ENCODE measurements at regions not wholly inside any gene's neighbourhood (a gene's known extent, or its start where the extent isn't known, plus 50 kb on each side); places are given as distances from the start of the nearest gene placed in this dataset.
A peak's percentile ranks its signal among the peaks of the same experiment; 100 is the strongest.

DNA sequence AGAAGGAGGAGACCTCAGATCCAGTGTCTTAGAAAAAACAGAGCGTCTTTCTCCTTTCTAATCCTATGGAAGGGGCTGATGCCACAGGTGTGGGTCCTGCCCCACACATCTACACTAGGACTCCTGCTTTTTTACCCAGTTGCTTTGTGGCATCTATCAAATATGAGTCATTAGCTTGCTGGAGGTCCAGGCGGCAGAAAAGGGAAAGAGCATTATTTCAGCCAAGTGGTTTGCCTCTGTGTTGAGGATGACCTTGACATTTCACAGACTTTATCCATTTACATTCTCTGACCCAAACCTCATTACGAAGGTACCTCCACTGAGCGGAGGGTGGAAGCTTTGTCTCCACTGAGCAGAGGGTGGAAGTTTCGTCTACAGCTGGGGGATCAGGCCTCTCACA lies 308.4 kb upstream of the KLF6 start:
- CTCF ChIA-PET: no interaction called here
- no peaks in the 10 kb centered on the region for H3K4me1 Mint-ChIP-seq (ENCODE audit: low read depth)
- DNase-seq: no peak
- intact Hi-C loops (cut with micrococcal nuclease): no loop called here
- H3K27me3 Mint-ChIP-seq (ENCODE audit: low read depth): no peaks in the 10 kb centered on the region
- H3K4me3 Mint-ChIP-seq: no peak overlapping the region
- no peaks in the 10 kb centered on the region for H3K36me3 Mint-ChIP-seq (ENCODE audit: low read depth)
- H3K9me3 Mint-ChIP-seq: no peaks in the 10 kb centered on the region
- no peak overlapping the region for H3K27ac Mint-ChIP-seq

DNA sequence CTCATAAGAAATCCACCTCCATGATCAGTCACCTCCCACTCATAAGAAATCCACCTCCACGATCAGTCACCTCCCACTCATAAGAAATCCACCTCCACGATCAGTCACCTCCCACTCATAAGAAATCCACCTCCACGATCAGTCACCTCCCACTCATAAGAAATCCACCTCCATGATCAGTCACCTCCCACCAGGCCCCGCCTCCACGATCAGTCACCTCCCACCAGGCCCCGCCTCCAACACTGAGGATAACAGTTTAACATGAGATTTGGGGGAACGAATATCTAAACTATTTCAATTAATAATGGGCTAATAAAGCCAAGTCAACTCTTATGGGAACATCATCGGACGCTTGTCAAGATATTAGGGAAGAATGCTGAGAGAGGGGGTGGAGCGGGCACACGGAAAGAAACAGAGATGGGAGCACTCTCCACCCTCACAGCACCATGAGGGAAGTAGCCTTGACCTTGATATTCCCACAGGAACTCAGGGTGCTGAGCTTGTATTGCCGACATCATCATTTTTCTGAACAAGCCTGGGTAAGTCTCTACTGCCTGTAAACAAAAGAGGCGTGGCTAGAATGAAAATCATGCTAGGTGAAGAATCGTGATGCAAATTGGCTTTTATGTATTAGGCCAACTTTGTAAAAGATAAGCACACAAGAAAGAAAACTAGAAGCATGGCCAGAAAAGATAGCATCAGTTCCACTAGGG lies 303.5 kb upstream of the KLF6 start:
- CTCF ChIA-PET: no interaction called here
- DNase-seq: no peak
- Mint-ChIP-seq H3K27me3 (ENCODE audit: low read depth) (no peaks in the 10 kb centered on the region), H3K4me3 (no peak overlapping the region), H3K36me3 (ENCODE audit: low read depth) (no peaks in the 10 kb centered on the region), H3K4me1 (ENCODE audit: low read depth) (no peaks in the 10 kb centered on the region), H3K27ac (no peak overlapping the region), H3K9me3 (peaks cover 2% of the 10 kb centered on the region)
- intact Hi-C loops (cut with micrococcal nuclease): no loop called here

DNA sequence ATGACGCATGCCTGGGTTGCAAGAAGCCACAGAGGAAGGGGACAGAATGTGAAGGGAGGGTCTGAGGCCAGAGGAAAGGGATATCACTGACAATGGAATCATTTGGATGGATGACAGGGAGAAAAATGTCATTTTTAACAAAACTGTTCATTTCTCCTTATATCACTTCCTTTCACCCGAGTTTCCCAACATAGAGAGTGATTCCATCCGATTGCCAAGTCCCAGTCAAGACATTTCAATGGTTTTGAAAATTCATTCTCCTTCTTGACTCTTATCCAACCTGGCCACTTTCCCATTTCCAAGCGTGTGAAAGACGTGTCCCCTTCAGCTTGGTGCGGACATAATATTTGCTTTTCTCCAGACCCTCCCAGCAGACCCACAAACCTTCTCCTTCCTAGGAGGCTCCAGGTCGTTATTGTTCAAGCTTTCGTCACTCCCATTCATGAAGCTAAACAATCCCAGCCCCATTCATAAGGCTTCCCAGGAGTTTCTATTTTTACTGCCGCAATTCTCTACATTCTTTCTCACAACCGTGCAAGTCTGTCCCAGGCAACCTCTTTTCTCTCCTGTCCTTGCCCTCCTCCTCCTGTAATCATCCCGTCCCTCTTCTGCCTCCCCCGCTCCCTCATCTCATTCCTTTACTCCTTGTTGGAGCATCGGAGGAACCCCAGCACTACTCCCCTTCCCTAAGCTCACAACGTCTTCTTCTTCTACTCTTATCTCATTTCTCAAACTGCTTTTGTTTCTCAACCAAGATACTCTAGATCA lies 301.3 kb upstream of the KLF6 start:
- Mint-ChIP-seq H3K36me3 (ENCODE audit: low read depth) (no peaks in the 10 kb centered on the region), H3K27ac (no peak overlapping the region), H3K4me3 (no peak overlapping the region), H3K4me1 (ENCODE audit: low read depth) (no peaks in the 10 kb centered on the region), H3K9me3 (peaks cover 2% of the 10 kb centered on the region), H3K27me3 (ENCODE audit: low read depth) (no peaks in the 10 kb centered on the region)
- no peak for DNase-seq
- CTCF ChIA-PET: no interaction called here
- intact Hi-C loops (cut with micrococcal nuclease): no loop called here

DNA sequence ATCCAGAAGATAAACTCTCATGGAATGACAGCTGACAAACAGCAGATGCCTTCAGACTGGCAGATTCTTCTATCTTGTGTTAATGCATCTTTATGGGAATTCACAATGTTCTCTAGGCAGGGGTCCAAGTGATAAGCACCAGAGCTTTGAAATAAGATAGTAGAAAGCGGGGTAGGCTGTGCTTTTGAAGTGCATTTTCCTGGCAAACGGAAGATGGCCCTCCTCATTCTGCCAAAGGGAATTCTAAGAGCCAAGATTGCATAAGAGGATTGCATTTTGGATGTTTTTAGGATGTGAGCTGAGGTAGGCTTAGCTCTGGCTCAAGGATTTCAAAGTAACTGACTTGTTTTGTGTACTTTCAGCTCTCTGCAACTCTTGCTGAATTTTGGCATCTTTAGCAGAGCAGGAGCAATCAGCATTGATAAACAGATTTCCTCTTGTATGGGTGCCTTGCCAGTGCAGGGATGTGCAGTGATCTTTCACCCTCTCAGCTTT lies 298.5 kb upstream of the KLF6 start:
- CTCF ChIA-PET: interaction anchor here (0.6 kb wide), 1 partner anchor 167 kb away, joined by 3 read pairs; no protein-coding TSS in a partner anchor
- H3K27me3 Mint-ChIP-seq (ENCODE audit: low read depth): no peaks in the 10 kb centered on the region
- no peak overlapping the region for H3K27ac Mint-ChIP-seq
- H3K9me3 Mint-ChIP-seq: peaks cover 2% of the 10 kb centered on the region
- no peaks in the 10 kb centered on the region for H3K36me3 Mint-ChIP-seq (ENCODE audit: low read depth)
- no peak for DNase-seq
- intact Hi-C loops (cut with micrococcal nuclease): no loop called here
- no peak overlapping the region for H3K4me3 Mint-ChIP-seq
- peaks cover 17% of the 10 kb centered on the region for H3K4me1 Mint-ChIP-seq (ENCODE audit: low read depth)

DNA sequence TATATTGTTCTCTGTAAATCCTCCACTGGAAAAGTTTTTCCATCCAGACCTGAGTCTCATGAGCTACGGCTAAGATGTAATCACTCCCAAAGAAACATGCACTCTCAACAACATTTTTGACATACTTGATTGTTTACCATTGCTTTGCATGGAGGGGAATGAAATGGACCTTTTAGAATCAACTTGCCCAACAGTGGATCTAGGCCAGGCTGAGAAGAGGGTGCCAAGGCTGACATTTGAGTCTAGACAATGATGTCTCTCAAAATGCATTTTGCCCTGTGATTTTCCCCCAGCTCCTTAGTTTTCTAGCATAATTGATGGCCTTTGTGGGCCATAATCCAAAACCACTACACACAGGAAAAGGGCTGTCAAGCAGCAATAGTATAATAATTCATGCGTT lies 297.9 kb upstream of the KLF6 start:
- Mint-ChIP-seq H3K9me3 (peaks cover under 1% of the 10 kb centered on the region), H3K36me3 (ENCODE audit: low read depth) (no peaks in the 10 kb centered on the region), H3K4me1 (ENCODE audit: low read depth) (peaks cover 17% of the 10 kb centered on the region), H3K27ac (no peak overlapping the region), H3K4me3 (no peak overlapping the region), H3K27me3 (ENCODE audit: low read depth) (no peaks in the 10 kb centered on the region)
- no peak for DNase-seq
- intact Hi-C loops (cut with micrococcal nuclease): no loop called here
- CTCF ChIA-PET: interaction anchor here (0.5 kb wide), 1 partner anchor 37 kb away, joined by 4 read pairs; no protein-coding TSS in a partner anchor

DNA sequence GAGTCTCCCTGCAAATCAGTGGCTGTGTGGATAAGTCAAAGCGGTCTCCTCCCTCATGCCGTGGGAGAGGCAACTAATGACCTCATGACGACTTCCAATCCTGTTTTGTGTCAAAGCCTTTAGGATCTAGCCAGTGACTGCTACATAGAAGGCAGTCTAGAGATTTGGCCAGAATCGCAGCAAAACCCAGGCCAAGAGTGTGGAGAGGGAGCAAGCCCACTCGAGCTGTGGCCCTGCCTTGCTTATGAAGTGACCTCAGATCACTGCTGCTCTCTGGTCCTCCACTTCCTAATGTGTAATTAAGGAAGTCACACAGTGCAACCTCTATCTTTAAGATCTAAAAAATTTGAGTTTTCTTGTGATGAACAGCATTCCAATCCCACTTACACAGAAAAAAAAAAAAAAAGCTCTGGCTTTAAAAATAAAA lies 296.7 kb upstream of the KLF6 start:
- intact Hi-C loops (cut with micrococcal nuclease): no loop called here
- DNase-seq: no peak
- no peaks in the 10 kb centered on the region for H3K9me3 Mint-ChIP-seq
- no peaks in the 10 kb centered on the region for H3K27me3 Mint-ChIP-seq (ENCODE audit: low read depth)
- CTCF ChIA-PET: interaction anchor here (0.8 kb wide), 1 partner anchor 557 kb away, joined by 7 read pairs; no protein-coding TSS in a partner anchor
- H3K4me1 Mint-ChIP-seq (ENCODE audit: low read depth): peaks cover 19% of the 10 kb centered on the region
- H3K27ac Mint-ChIP-seq: no peak overlapping the region
- H3K36me3 Mint-ChIP-seq (ENCODE audit: low read depth): no peaks in the 10 kb centered on the region
- no peak overlapping the region for H3K4me3 Mint-ChIP-seq

DNA sequence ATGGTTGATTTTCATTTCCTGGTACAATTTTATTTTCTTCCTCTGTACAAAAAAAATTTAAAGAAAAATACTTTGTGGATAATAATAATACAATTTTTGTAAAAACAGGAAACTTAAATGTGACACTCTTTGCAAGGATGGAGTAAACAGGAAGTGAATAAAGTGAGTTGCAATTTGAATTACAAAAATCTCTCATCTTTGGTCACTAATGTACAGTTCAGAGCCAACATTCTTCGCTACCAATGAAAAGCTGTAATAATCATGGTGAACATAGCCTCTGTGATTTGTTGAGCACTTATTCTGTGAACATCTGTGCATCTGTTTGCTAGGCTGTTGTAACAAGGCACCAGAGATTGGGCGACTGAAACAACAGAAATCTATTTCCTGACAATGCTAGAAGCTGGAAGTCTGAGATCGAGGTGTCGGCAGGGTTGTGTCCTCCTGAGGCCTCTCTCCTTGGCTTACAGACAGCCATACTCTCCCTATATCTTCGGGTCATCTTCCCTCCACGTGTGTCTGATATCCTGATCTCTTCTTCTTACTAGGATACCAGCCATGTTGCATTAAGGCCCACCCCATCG lies 295.3 kb upstream of the KLF6 start:
- Mint-ChIP-seq H3K4me1 (ENCODE audit: low read depth) (peaks cover 24% of the 10 kb centered on the region), H3K27me3 (ENCODE audit: low read depth) (no peaks in the 10 kb centered on the region), H3K27ac (no peak overlapping the region), H3K9me3 (no peaks in the 10 kb centered on the region), H3K4me3 (no peak overlapping the region), H3K36me3 (ENCODE audit: low read depth) (no peaks in the 10 kb centered on the region)
- intact Hi-C loops (cut with micrococcal nuclease): no loop called here
- no peak for DNase-seq
- CTCF ChIA-PET: no interaction called here

DNA sequence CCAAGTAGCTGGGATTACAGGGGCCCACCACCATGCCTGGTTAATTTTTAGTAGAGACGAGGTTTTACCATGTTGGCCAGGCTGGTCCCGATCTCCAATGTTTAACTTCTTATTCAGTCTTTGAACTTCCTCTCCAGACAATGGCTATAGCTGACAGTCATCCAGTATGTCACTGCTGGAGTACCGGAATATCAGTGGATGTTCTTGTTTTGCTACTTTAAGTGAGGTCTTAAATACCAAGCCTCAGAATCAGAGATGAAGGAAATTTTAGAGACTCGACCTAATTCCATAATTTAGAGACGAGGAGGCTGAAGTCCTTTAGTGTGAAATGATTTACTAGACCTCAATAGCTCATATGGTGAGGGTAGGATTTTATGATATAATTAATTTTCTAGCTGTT lies 294.8 kb upstream of the KLF6 start:
- Mint-ChIP-seq H3K4me1 (ENCODE audit: low read depth) (peaks cover 29% of the 10 kb centered on the region), H3K4me3 (no peak overlapping the region)

DNA sequence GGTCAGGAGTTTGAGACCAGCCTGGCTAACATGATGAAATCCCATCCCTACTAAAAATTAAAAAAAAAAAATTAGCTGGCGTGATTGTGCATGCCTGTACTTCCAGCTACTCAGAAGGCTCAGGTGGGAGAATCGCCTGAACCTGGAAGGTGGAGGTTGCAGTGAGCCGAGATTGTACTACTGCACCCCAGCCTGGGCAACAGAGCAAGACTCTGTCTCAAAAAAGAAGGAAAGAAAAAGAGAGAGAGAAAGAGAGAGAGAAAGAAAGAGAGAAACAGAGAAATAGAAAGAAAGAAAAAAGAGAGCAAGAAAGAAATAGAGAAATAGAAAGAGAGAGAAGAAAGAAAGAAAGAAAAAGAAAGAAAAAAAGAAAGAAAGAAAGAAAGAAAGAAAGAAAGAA lies 292.8 kb upstream of the KLF6 start:
- Mint-ChIP-seq H3K27me3 (ENCODE audit: low read depth) (peaks cover under 1% of the 10 kb centered on the region), H3K36me3 (ENCODE audit: low read depth) (no peaks in the 10 kb centered on the region), H3K4me1 (ENCODE audit: low read depth) (peaks cover 35% of the 10 kb centered on the region), H3K4me3 (no peak overlapping the region), H3K27ac (peak overlapping the region; percentile 19), H3K9me3 (no peaks in the 10 kb centered on the region)
- DNase-seq: no peak
- CTCF ChIA-PET: no interaction called here
- intact Hi-C loops (cut with micrococcal nuclease): no loop called here

More for the DNA sequence above, 294.8 kb upstream of the KLF6 start:
- CTCF ChIA-PET: no interaction called here
- Mint-ChIP-seq H3K27ac (no peak overlapping the region), H3K9me3 (no peaks in the 10 kb centered on the region), H3K36me3 (ENCODE audit: low read depth) (no peaks in the 10 kb centered on the region), H3K27me3 (ENCODE audit: low read depth) (no peaks in the 10 kb centered on the region)
- intact Hi-C loops (cut with micrococcal nuclease): no loop called here
- DNase-seq: no peak

DNA sequence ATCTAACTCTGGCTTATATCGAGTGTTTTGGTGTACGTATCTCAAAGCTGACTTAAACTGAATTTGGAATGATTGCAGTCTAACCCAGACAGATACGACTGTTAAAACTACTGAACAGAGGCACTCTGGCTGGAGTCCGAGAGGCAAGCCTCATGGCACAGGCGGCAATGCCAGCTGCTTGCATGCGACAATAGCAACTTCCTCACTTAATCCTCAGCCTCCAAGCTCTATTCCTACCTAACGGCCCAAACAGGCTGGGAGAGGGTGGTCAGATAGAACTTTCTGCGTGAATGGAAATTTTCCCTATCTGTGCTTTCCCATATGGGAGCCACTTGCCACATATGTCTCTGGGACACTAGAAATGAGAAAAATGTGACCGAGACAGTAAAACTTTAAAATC lies 292.0 kb upstream of the KLF6 start:
- no peak overlapping the region for H3K27ac Mint-ChIP-seq
- CTCF ChIA-PET: no interaction called here

DNA sequence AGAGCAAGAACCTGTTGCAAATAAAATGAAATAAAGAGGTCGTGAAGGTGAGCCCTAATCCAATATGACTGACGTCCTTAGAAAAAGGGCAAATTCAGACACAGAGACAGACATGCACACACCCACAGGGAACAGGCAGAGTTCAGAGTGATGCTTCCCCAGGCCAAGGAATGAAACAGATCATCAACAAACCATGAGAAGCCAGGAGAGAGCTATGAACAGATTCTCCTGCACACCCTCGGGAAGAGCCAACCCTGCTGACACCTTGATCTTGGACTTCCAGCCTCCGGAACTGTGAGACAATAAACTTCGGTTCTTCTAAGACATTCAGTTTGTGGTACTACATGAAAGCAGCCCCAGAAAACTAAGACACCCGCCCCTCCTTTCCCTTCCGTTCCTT lies 290.4 kb upstream of the KLF6 start:
- H3K27ac Mint-ChIP-seq: no peak overlapping the region
- DNase-seq: no peak
- H3K36me3 Mint-ChIP-seq (ENCODE audit: low read depth): no peaks in the 10 kb centered on the region
- H3K4me1 Mint-ChIP-seq (ENCODE audit: low read depth): peaks cover 30% of the 10 kb centered on the region
- H3K9me3 Mint-ChIP-seq: no peaks in the 10 kb centered on the region
- peaks cover 2% of the 10 kb centered on the region for H3K27me3 Mint-ChIP-seq (ENCODE audit: low read depth)
- intact Hi-C loops (cut with micrococcal nuclease): no loop called here
- CTCF ChIA-PET: interaction anchor here (0.6 kb wide), 1 partner anchor 524 kb away, joined by 5 read pairs; no protein-coding TSS in a partner anchor
- H3K4me3 Mint-ChIP-seq: no peak overlapping the region

More for the DNA sequence above, 292.0 kb upstream of the KLF6 start:
- Mint-ChIP-seq H3K36me3 (ENCODE audit: low read depth) (no peaks in the 10 kb centered on the region), H3K27me3 (ENCODE audit: low read depth) (peaks cover 2% of the 10 kb centered on the region), H3K4me3 (no peak overlapping the region), H3K9me3 (no peaks in the 10 kb centered on the region), H3K4me1 (ENCODE audit: low read depth) (peaks cover 35% of the 10 kb centered on the region)
- no peak for DNase-seq
- intact Hi-C loops (cut with micrococcal nuclease): no loop called here

DNA sequence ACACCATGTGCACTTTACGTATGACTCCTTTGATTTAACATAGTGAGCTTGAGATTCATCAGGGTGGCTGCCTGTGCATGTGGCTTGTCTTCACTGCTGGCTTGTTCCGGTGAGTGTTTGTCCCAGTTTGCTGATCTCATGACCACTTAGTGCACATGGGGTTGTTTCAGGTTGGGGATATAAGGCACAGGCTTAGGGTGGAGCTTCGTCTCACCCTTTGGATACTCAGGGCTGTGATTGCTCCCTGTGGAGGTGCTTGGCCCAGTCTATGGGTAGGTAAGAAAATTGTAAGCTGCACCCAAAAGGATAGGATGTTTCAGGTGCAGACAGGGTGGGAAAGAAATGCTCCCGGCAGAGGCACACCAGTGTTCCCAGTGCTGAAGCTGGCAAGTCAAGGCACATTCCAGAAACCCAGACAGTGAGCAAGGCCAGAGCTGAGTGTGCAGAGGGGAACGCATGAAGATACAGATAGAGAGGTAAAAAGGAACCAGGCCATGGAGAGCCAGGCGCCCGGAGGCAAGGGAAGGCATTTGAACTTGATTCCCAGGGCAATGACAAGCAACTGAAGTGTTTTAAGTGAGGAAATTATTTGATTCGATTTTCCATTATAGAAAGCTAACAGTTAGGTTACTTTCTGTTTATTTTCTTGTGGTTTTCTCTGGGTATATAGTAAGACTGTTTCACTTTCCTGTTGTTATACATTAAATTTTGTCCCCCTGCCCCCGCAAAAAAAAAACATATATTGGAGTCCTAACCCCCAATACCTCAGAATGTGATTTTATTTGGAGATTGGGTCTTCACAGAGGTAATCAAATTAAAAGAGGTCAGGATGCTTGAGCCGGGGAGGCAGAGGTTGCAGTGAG lies 289.8 kb upstream of the KLF6 start:
- Mint-ChIP-seq H3K36me3 (ENCODE audit: low read depth) (no peaks in the 10 kb centered on the region), H3K27me3 (ENCODE audit: low read depth) (peaks cover 2% of the 10 kb centered on the region), H3K9me3 (no peaks in the 10 kb centered on the region), H3K27ac (no peak overlapping the region), H3K4me1 (ENCODE audit: low read depth) (peaks cover 24% of the 10 kb centered on the region), H3K4me3 (no peak overlapping the region)
- DNase-seq: no peak
- intact Hi-C loops (cut with micrococcal nuclease): no loop called here
- CTCF ChIA-PET: interaction anchor here (0.6 kb wide), 1 partner anchor 524 kb away, joined by 5 read pairs; no protein-coding TSS in a partner anchor

Data from activated naive CD4-positive, alpha-beta T cell treated with anti-CD3 and anti-CD28 coated beads for 36 hours (primary cell).